Stimulated activated naive CD8-positive, alpha-beta T cell treated with anti-CD3 and anti-CD28 coated beads, Interleukin-15, amount 100 ng/mL, for 72 hours (primary cell): ENCODE measurements at regions not wholly inside any gene's neighbourhood (a gene's known extent, or its start where the extent isn't known, plus 50 kb on each side); places are given as distances from the start of the nearest gene placed in this dataset.
"Not testable (repeated sequence)": the region's sequence is repeated elsewhere in the genome, so short reads cannot be mapped to it uniquely, and the experiment has no call there.

Experiments
- ATAC-seq: fragments of 150-1000 bp; cut with Tn5 transposase; 2 replicates; pipeline ENCODE4 v1.10.0; 2021; ENCODE audit warnings: mild to moderate bottlenecking, moderate library complexity
- DNase-seq, 2 donors: peaks; one replicate each; pipeline ENCODE4 v3.0.0; 2021 to 2022
- H3K27ac Mint-ChIP-seq, 2 donors: one replicate each; pipeline ENCODE4 v1.8.0; 2022; ENCODE audit warnings: mild to moderate bottlenecking in 2 of 2, mixed read lengths in 2 of 2, moderate library complexity in 2 of 2
- H3K27me3 Mint-ChIP-seq: one replicate; pipeline ENCODE4 v1.8.0; 2022; ENCODE audit warnings: mixed read lengths
- H3K4me1 Mint-ChIP-seq: one replicate; pipeline ENCODE4 v1.8.0; 2022; ENCODE audit warnings: mild to moderate bottlenecking, mixed read lengths
- H3K4me3 Mint-ChIP-seq, 2 donors: one replicate each; pipeline ENCODE4 v1.8.0; 2022; ENCODE audit warnings: mild to moderate bottlenecking in 2 of 2, mixed read lengths in 2 of 2, moderate library complexity in 1 of 2
- H3K9me3 Mint-ChIP-seq, 2 donors: one replicate each; pipeline ENCODE4 v1.8.0; 2022; ENCODE audit warnings: mixed read lengths in 2 of 2

DNA sequence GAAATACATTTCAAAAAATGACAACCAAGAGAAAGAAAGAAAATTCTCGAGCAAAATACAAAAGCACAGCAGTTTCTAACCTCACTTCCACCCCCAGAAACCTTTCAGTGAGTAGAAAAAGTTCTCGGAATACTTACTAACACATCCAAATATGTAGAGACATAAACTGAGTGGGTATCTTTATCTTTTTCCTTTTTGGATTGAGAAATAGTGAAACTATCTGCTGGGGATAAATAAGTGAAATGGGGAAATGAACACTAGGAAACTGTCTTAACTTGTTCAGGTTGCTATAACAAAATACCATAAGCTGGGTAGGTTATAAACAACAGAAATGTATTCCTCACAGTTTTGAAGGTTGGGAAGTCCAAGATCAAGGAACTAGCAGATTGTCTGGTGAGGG, 72.0 kb downstream of the VCAM1 start:
- peaks cover 43% of the 10 kb centered on the region for H3K27me3 Mint-ChIP-seq
- no peak for DNase-seq

DNA sequence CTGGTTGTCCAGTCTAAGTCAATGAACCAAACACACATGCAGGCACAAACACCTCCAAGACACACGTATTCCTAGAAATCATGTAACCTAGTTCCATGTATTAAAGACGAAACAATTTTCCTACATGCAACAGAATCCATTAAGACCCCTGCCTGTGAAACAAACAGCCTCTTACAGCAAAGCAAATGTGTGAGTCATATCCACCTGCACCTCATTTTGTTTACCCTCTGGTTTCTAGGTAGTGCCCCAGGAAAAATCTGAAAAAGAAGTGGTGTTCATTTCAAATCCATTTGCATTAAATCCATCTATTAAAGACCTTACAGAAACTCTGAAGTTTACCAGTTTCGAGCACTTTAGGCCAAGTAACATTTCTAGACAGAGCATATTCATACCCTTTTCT, 74.1 kb downstream of the VCAM1 start:
- no peaks in the 10 kb centered on the region for H3K4me1 Mint-ChIP-seq
- H3K27me3 Mint-ChIP-seq = peaks cover 45% of the 10 kb centered on the region
- H3K9me3 Mint-ChIP-seq = no peaks in the 10 kb centered on the region

More for the DNA sequence above, 72.0 kb downstream of the VCAM1 start:
- H3K4me1 Mint-ChIP-seq = no peaks in the 10 kb centered on the region
- no peaks in the 10 kb centered on the region for H3K9me3 Mint-ChIP-seq
- ATAC-seq = no peak
- H3K27ac Mint-ChIP-seq = no peak overlapping the region
- H3K4me3 Mint-ChIP-seq = no peak overlapping the region

DNA sequence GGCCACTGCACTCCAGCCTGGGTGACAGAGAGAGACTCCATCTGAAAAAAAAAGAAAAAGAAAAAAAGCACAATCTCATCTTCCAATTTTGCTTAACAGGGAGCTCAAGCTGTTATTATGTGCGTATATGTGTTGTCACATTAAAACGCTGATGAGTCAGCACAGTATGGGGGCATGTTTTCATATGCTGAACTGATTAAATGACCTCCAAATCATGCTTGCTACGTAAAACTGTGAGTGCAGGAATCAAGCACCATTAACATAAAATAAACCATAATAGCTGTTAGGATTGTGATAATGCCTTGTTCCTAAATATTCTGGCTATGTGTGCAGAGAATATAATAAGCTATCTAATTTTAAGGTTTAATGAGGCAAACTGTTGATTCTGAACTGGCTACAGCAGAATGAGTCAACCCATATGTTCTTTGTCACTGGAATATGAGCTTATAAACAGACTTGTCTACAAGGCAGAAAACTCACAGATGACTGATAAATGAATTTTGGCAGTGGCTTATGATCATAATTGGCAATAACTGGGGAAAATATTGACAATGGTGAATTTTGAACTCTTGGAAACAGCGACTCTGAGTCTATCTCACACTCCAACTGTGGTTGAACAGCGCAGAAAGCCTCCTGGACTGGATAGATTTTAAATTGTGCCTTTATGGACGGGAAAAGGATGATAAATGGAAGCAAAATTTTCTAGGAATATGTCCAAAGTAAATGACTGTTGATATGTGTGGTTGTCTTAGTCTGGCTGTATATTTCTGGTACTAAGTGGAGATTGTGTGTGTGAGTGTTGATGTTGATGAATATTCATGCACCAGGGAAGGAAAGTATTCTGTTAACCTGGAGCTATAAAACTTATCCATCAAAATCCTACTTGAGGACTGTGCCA, 75.5 kb downstream of the VCAM1 start:
- Mint-ChIP-seq H3K27ac (no peak overlapping the region), H3K4me1 (no peaks in the 10 kb centered on the region), H3K4me3 (no peak overlapping the region), H3K27me3 (peaks cover 43% of the 10 kb centered on the region), H3K9me3 (no peaks in the 10 kb centered on the region)
- DNase-seq (no peak), ATAC-seq (no peak)

More for the DNA sequence above, 74.1 kb downstream of the VCAM1 start:
- no peak for DNase-seq
- Mint-ChIP-seq H3K4me3 (no peak overlapping the region), H3K27ac (no peak overlapping the region)
- ATAC-seq = no peak

DNA sequence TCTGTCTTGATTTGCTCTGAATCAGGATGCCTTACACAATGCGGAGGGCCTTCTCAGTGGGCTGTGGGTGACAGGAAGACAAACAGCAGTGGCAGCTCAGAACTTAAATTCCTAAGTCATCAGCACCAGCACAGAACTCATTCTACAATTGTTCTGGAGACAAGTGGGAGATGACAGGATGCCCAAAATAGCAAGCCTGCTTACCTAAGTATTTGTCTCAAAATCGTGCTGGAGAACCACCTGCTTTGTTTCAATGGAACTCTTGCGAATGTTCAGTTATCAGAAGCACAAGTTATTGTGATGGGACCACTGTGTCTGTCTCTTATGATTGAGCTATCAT, 76.1 kb downstream of the VCAM1 start:
- no peak for DNase-seq
- no peaks in the 10 kb centered on the region for H3K4me1 Mint-ChIP-seq
- H3K4me3 Mint-ChIP-seq = no peak overlapping the region
- peaks cover 37% of the 10 kb centered on the region for H3K27me3 Mint-ChIP-seq
- H3K9me3 Mint-ChIP-seq = peaks cover 3 to 4% of the 10 kb centered on the region in 2 donors
- no peak overlapping the region for H3K27ac Mint-ChIP-seq
- ATAC-seq = no peak

DNA sequence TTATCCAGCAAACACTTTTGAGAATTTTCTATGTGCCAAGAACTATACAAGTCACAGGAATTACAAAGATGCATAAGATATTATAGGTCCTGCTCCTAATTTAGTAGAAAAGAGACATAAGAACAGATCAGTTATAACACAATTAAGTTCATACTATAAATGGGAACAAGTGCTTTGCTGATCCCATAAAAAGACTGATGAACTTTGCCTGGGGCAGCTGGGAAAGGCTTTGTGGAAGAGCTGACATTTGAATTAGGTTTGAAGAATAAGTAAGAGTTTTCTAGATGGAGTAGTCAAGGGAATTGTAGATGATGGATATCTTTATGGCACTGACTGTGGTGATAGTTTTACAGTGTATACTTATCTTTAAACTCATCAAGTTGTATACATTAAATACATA, 76.5 kb downstream of the VCAM1 start:
- Mint-ChIP-seq H3K4me3 (no peak overlapping the region), H3K27me3 (peaks cover 36% of the 10 kb centered on the region), H3K4me1 (no peaks in the 10 kb centered on the region), H3K9me3 (peaks cover 5 to 7% of the 10 kb centered on the region in 2 donors), H3K27ac (no peak overlapping the region)
- no peak for ATAC-seq
- DNase-seq = no peak

DNA sequence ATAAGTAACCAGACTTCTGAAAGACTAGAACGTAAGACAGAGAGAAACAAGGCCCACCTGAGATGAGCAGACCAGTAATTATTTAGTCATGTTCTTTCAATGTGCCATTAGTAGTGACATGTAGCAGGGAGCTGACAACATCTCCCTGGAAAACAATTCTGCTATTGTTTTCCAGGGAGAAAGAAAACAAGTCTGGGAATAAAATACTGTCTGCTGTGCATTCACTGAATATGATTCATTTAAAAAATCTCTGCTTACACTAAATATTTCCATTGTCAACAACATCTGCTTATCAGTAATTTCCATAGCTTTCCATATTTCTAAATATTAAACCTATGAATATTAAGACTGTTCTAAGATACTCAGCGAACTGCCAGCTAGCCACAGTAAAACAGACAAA, 80.0 kb downstream of the VCAM1 start:
- no peak overlapping the region for H3K27ac Mint-ChIP-seq
- H3K4me3 Mint-ChIP-seq = no peak overlapping the region
- ATAC-seq (no peak), DNase-seq (no peak)
- H3K4me1 Mint-ChIP-seq = no peaks in the 10 kb centered on the region
- peaks cover 32% of the 10 kb centered on the region for H3K27me3 Mint-ChIP-seq
- H3K9me3 Mint-ChIP-seq = peaks cover 8 to 20% of the 10 kb centered on the region in 2 donors

DNA sequence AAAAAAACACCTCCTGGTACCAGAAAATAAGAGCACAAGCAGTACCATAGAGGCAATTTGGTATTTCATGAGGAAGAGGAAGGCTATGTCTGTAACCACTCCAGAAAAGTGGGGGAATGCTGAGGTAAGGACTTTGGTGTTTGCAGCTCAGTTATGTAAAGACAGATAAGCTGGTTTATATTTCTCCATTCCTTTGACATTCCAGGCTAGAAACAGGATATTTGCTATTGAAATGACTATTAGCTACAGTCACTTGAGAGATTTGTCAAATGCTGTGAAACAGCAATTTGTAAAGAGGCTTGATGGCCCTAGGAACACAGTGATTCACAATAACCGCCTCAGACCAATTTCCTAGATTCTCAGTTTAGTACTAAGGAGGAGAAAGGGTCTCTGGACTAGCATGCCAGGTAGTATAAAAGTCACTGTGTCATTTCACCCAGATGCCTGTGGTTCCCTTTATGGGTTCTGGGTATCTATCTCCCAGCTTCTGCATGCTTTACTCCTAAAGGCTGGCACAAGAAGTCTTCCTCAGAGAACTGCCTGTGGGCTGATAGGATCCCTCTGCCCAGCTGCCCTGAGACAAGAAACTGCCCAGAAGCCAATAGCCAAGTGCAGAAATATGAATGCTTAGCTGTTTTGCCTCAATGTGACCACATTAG, 80.5 kb downstream of the VCAM1 start:
- no peaks in the 10 kb centered on the region for H3K4me1 Mint-ChIP-seq
- DNase-seq (no peak), ATAC-seq (no peak)
- peaks cover 29% of the 10 kb centered on the region for H3K27me3 Mint-ChIP-seq
- H3K4me3 Mint-ChIP-seq = no peak overlapping the region
- peaks cover 8 to 20% of the 10 kb centered on the region in 2 donors for H3K9me3 Mint-ChIP-seq
- H3K27ac Mint-ChIP-seq = no peak overlapping the region

DNA sequence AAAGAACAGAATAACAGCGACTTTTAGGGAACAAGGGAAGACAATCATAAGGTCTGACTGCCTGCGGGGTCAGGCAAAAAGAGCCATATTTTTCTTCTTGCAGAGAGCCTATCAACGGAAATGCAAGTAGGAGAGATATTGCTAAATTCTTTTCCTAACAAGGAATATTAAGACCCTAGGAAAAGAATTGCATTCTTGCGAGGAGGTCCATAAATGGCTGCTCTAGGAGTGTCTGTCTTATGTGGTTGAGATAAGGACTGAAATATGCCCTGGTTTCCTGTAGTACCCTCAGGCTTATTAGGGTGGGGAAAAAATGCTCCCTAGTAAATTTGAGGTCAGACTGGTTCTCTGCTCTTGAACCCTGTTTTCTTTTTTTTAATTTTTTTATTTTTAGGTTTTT, 81.7 kb downstream of the VCAM1 start:
- not testable (repeated sequence) for ATAC-seq
- peaks cover 8 to 20% of the 10 kb centered on the region in 2 donors for H3K9me3 Mint-ChIP-seq

DNA sequence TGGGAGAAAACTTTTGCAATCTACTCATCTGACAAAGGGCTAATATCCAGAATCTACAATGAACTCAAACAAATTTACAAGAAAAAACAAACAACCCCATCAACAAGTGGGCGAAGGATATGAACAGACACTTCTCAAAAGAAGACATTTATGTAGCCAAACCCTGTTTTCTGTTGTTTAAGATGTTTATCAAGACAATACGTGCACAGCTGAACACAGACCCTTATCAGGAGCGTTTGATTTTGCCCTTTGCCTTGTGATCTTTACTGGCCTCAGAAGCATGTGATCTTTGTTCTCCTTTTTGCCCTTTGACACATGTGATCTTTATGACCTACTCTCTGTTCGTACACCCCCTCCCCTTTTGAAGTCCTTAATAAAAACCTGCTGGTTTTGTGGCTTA, 83.7 kb downstream of the VCAM1 start:
- not testable (repeated sequence) for ATAC-seq, DNase-seq, H3K27ac Mint-ChIP-seq, H3K4me3 Mint-ChIP-seq, H3K4me1 Mint-ChIP-seq
- Mint-ChIP-seq H3K27me3 (peaks cover 10% of the 10 kb centered on the region), H3K9me3 (peaks cover 8 to 20% of the 10 kb centered on the region in 2 donors)

More for the DNA sequence above, 81.7 kb downstream of the VCAM1 start:
- not testable (repeated sequence) for H3K4me3 Mint-ChIP-seq, DNase-seq, H3K4me1 Mint-ChIP-seq, H3K27ac Mint-ChIP-seq
- H3K27me3 Mint-ChIP-seq = peaks cover 22% of the 10 kb centered on the region

DNA sequence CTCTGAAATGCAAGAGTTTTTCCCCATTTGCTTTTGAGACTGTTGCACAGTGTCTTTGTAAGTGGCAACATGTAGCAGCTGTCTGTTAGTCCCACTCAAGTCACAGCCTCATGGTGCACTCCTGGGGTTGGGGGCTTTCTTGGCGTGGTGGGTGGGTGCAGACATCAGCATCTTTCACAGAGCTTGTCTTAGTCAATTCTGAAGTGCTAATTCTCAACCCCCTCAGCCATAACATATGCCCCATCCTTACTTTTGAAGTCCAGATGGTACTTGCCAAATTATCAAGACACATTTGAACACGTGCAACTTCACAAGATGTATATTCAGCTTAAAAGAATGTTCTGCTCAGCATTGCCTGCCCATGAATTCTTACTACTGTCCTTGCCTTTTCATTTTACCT, 87.1 kb downstream of the VCAM1 start:
- ATAC-seq (no peak), DNase-seq (no peak)
- H3K27ac Mint-ChIP-seq = no peak overlapping the region
- H3K27me3 Mint-ChIP-seq = peaks cover 10% of the 10 kb centered on the region
- H3K9me3 Mint-ChIP-seq = peaks cover 0 to 15% of the 10 kb centered on the region in 2 donors
- H3K4me3 Mint-ChIP-seq = no peak overlapping the region
- peaks cover 6% of the 10 kb centered on the region for H3K4me1 Mint-ChIP-seq

DNA sequence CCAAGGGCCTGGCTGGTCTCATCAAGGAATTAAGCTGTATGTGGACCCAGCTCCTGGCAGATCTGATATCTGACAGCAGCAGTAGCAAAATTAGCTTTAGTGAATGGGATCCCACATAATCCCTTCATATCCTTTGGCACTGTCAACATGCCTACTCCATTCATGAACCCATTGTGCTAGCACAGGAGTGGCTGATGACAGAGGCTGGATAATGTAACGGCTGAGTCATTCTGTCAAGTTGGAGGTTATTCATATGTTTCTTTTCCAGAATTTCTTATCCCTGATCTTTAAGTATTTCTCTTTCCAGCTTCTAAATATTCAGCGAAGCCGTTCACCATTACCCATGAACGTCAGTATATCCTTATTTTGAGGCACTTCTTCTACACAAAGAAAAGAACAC, 84.3 kb downstream of the EXTL2 start:
- Mint-ChIP-seq H3K4me1 (peaks cover 6% of the 10 kb centered on the region), H3K9me3 (no peaks in the 10 kb centered on the region), H3K27ac (no peak overlapping the region), H3K27me3 (peaks cover 8% of the 10 kb centered on the region), H3K4me3 (no peak overlapping the region)
- no peak for DNase-seq
- no peak for ATAC-seq

DNA sequence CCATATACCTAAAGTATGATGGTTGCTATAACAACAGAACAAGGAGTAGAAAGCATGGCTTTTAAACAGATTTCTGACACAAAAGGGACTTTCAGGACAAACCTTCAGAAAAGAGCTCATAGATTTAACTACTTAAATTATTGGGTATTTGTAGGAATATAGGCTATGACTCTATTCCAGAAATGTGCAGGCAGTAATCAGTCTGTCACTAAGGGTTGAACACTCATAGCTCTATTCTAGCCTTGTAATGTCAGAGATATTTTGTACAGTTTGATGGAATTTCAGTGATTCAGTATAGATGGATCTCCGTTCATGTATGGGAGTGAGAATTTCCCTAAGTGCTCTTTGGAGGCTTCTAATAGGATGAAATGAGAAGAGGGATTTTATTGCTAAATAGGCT, 82.8 kb downstream of the EXTL2 start:
- peaks cover 10% of the 10 kb centered on the region for H3K27me3 Mint-ChIP-seq
- H3K4me1 Mint-ChIP-seq = peaks cover 6% of the 10 kb centered on the region
- ATAC-seq (no peak), DNase-seq (no peak)
- H3K4me3 Mint-ChIP-seq = no peak overlapping the region
- H3K9me3 Mint-ChIP-seq = no peaks in the 10 kb centered on the region
- H3K27ac Mint-ChIP-seq = no peak overlapping the region

DNA sequence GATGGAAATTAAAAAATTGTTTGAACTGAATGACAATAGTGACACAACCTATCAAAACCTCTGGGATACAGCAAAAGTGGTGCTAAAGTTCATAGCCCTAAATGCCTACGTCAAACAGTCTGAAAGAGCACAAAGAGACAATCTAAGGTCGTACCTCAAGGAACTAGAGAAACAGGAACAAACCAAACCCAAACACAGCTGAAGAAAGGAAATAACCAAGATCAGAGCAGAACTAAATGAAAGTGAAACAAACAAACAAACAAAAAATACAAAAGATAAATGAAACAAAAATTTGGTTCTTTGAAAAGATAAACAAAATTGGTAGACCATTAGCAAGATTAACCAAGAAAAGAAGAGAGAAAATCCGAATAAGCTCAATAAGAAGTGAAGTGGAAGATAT, 79.7 kb downstream of the EXTL2 start:
- ATAC-seq, DNase-seq, H3K4me3 Mint-ChIP-seq: not testable (repeated sequence)

DNA sequence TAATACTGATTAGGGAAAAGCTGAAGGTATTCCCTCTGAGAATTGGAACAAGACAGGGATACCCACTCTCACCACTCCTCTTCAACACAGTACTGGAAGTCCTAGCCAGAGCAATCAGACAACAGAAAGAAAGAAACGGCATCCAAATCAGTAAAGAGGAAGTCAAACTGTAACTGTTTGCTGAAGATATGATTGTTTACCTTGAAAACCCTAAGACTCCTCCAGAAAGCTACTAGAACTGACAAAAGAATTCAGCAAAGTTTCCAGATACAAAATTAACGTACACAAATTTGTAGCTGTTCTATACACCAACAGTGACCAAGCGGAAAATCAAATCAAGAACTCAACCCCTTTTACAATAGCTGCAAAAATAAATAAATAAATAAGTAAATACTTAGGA, 78.6 kb downstream of the EXTL2 start:
- peaks cover 0 to 5% of the 10 kb centered on the region in 2 donors for H3K9me3 Mint-ChIP-seq
- no peak overlapping the region for H3K4me3 Mint-ChIP-seq
- H3K27me3 Mint-ChIP-seq = peaks cover 15% of the 10 kb centered on the region

More for the DNA sequence above, 79.7 kb downstream of the EXTL2 start:
- not testable (repeated sequence) for H3K4me1 Mint-ChIP-seq, H3K9me3 Mint-ChIP-seq, H3K27ac Mint-ChIP-seq
- H3K27me3 Mint-ChIP-seq = peaks cover 15% of the 10 kb centered on the region

DNA sequence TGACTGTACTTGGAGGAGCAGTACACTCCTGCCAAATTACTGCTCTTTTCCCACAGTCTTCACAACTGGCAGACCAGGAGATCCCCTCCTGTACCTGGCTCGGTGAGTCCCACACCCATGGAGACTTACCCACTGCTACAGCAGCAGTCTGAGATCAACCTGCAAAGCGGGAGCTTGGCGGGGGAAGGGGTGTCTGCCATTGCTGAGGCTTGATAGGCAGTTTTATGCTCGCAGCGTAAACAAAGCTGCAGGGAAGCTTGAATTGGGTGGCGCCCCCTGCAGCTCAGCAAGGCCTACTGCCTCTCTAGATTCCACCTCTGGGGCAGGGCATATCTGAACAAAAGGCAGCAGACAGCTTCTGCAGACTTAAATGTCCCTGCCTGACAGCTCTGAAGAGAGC, 74.4 kb downstream of the EXTL2 start:
- peaks cover 5 to 30% of the 10 kb centered on the region in 2 donors for H3K9me3 Mint-ChIP-seq
- peak overlapping the region in 1 of 2 donors; percentile 15 for H3K27ac Mint-ChIP-seq
- H3K27me3 Mint-ChIP-seq, DNase-seq, ATAC-seq, H3K4me1 Mint-ChIP-seq, H3K4me3 Mint-ChIP-seq: not testable (repeated sequence)

More for the DNA sequence above, 78.6 kb downstream of the EXTL2 start:
- no peak for DNase-seq
- no peak overlapping the region for H3K27ac Mint-ChIP-seq
- ATAC-seq = no peak
- no peaks in the 10 kb centered on the region for H3K4me1 Mint-ChIP-seq

DNA sequence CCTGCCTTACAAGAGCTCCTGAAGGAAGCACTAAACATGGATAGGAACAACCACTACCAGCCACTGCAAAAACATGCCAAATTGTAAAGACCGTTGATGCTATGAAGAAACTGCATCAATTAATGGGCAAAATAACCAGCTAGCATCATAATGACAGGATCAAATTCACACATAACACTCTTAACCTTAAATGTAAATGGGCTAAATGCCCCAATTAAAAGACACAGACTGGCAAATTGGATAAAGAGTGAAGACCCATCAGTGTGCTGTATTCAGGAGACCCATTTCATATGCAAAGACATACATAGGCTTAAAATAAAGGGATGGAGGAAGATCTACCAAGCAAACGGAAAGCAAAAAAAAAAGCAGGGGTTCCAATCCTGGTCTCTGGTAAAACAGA, 72.7 kb downstream of the EXTL2 start:
- not testable (repeated sequence) for DNase-seq, H3K4me3 Mint-ChIP-seq, H3K4me1 Mint-ChIP-seq, ATAC-seq, H3K27ac Mint-ChIP-seq, H3K27me3 Mint-ChIP-seq
- peaks cover 5 to 30% of the 10 kb centered on the region in 2 donors for H3K9me3 Mint-ChIP-seq
